Right lobe of liver (tissue), 4 donors: ENCODE measurements at regions not wholly inside any gene's neighbourhood (a gene's known extent, or its start where the extent isn't known, plus 50 kb on each side); places are given as distances from the start of the nearest gene placed in this dataset.
"Not testable (repeated sequence)": the region's sequence is repeated elsewhere in the genome, so short reads cannot be mapped to it uniquely, and the experiment has no call there.

Experiments
- POLR2A ChIP-seq: fragments of 450-650 bp; IDR thresholded peaks from one replicate; pipeline ENCODE4 v1.6.1; 2017; ENCODE audit warnings: antibody characterized with exemption, mild to moderate bottlenecking
- TF ChIP-seq, protein P1 (sequence below), 4 donors: fragments of 200-600 bp in 3 of 4; fragments of 450-650 bp in 1 of 4; IDR thresholded peaks; one replicate each; pipeline versions ENCODE4 v1.5.1 to v1.8.0; 2016 to 2022; ENCODE audit warnings: antibody characterized with exemption in 4 of 4, mild to moderate bottlenecking in 2 of 4
- donor health status: DM: no; HTN: no; CAD: no.
- donor health status: DM: no; HTN: no; CAD: no.
- donor health status: DM: no; HTN: yes; CAD: no.

DNA sequence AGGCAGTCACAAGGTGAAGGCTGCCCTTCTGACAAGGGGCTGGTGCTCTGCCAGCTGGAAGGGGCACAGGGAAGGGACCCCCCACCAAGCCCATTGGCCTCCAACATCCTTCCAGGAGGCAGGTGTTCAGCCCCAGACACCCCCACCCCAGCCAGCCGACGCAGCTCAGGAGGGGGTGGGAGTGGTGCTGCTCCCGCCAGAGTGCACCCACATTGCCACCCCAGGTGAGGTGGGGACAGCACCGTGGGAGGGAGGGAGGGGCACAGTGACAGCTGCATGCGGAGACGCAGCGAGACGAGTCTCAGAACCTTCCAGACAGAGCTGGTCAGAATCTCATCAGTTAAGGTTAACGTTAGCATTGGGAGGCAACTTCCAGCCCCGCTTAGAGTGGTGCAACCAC lies 121.6 kb upstream of the FOXD4L5 start:
- TF ChIP-seq, protein P1, sequence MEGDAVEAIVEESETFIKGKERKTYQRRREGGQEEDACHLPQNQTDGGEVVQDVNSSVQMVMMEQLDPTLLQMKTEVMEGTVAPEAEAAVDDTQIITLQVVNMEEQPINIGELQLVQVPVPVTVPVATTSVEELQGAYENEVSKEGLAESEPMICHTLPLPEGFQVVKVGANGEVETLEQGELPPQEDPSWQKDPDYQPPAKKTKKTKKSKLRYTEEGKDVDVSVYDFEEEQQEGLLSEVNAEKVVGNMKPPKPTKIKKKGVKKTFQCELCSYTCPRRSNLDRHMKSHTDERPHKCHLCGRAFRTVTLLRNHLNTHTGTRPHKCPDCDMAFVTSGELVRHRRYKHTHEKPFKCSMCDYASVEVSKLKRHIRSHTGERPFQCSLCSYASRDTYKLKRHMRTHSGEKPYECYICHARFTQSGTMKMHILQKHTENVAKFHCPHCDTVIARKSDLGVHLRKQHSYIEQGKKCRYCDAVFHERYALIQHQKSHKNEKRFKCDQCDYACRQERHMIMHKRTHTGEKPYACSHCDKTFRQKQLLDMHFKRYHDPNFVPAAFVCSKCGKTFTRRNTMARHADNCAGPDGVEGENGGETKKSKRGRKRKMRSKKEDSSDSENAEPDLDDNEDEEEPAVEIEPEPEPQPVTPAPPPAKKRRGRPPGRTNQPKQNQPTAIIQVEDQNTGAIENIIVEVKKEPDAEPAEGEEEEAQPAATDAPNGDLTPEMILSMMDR (IDR thresholded peaks at IDR 0.05), result not testable (repeated sequence)
- TF ChIP-seq POLR2A, result not testable (repeated sequence)
